ENCODE measurements at regions not wholly inside any gene's neighbourhood (a gene's known extent, or its start where the extent isn't known, plus 50 kb on each side); places are given as distances from the start of the nearest gene placed in this dataset.

DNA sequence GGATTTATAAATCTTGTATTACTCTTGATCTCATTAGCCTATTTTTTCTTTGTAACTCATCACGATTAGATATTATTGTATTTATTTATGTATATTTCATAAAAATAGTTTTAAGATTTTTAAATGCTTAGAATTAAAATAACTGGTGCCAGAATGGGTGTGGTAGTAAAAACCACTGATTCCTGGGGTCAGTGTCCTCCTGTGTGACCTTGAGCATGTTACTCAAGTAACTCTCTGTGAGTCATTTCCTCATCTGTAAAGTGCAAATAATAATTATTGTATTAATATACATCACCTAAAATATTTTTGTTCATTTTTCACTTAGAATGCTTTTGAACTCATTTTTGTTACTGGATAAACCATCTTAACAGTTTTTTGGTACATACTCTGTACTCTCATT is 91.3 kb upstream of the TMEM229A start:
- TF ChIP-seq POLR2AphosphoS5 (IDR thresholded peaks at IDR 0.05; ENCODE audit: low read depth, low read length) = no peak
- no peak for TF ChIP-seq TAF1 (IDR thresholded peaks at IDR 0.05; ENCODE audit: low read depth, low read length)
